Erythroblast (primary cell): ENCODE measurements at regions not wholly inside any gene's neighbourhood (a gene's known extent, or its start where the extent isn't known, plus 50 kb on each side); places are given as distances from the start of the nearest gene placed in this dataset.

Experiments used
- GATA1 ChIP-seq: IDR thresholded peaks from 2 replicates; pipeline ENCODE4 v1.6.1; 2011; ENCODE audit warnings: low read depth, mild to moderate bottlenecking, control low read depth, low read length, moderate library complexity
- POLR2A ChIP-seq: IDR thresholded peaks from 2 replicates; pipeline ENCODE4 v1.6.1; 2011; ENCODE audit warnings: mild to moderate bottlenecking, low read length

- no peak for TF ChIP-seq POLR2A
- no peak for TF ChIP-seq GATA1
Measured at GRCh38 chr10:78543749-78544362, 510.2 kb downstream of the RPS24 start.
